ENCODE measurements at regions not wholly inside any gene's neighbourhood (a gene's known extent, or its start where the extent isn't known, plus 50 kb on each side); places are given as distances from the start of the nearest gene placed in this dataset.

GRCh38 chr2:136572335-136572734 is 193.0 kb upstream of the THSD7B start:
- no peak for DNase-seq (ENCODE audit: low read depth)

DNA sequence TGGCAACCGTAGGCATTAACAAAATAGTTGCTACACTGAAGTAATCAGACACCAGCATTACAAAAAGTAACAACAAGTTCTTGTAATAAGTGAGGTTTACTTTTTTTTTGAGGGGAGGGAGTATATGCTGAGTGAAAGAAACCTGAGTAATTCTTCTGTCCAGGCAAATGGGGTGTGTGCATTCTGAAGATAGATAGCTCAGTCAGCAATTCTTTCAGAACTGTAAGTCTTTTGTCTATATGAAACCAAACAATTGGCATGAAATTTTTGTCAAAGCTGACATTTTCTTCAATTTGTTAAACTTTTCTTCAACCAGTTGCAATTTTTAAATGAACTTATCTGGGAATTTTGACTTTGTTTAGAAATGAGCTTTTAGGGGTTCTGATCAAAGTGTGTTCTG is 208.1 kb upstream of the THSD7B start:
- no peak for DNase-seq (ENCODE audit: low read depth)

DNA sequence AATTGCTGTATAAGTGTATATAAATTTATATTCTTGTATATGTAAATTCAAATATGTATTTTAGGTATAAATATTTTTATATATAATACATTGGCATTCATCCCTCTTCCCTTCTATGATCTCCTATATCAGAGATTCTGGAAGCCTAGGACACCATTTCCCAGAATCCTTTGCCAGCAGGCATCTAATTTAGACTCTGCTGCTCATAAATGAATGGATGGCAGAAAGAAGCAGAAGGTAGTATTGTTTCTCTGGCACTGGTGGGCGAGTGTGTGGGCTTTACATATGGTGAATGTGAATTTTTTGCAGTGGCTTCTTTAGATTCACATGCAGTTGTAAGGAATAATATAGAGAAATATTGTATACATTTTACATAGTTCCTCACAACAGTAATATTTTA is 215.2 kb upstream of the THSD7B start:
- no peak for DNase-seq (ENCODE audit: low read depth)

DNA sequence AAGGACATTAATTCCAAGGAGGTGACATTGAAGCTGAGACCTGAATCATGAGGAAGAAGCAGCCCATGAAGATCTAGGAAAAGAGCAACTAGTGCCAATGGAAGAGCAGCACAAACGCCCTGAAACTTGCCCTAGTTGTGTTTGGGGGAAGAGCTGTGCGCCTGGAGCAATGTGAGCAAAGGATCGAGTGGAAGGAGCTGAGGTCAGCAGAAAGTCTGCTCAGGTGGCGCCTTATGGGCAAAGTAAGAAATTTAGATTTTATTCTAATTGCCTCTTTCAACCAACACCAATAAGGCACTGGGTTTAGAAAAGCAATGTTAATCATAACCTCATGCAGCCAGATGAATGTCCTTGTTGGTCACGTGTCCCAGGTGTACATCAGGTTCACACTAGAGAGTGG is 226.0 kb upstream of the THSD7B start:
- no peak for DNase-seq (ENCODE audit: low read depth)

- no peak for DNase-seq (ENCODE audit: low read depth)
Measured at GRCh38 chr2:136538489-136538888, 226.9 kb upstream of the THSD7B start.

DNA sequence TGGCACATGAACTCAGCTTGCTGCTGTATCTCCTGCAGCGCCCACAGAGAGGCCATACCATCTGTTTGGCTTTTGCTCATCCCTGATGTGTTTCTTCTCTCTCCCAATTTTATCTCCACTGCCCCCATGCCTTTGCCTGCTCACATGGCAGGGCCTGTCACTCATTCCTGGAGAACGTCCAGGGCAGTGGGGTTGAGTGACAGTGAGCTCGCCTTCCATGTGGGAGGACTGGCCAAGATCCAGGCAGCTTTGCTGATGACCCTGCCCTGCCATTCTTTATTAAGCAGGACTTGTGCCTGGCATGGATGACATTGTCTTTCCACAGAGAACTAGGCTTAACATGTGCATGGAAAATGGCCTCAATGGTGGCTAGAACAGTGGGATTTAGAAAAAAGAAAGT is 230.5 kb upstream of the THSD7B start:
- no peak for DNase-seq (ENCODE audit: low read depth)

- no peak for DNase-seq (ENCODE audit: low read depth)
Measured at GRCh38 chr2:136532171-136532570, 233.2 kb upstream of the THSD7B start.

DNA sequence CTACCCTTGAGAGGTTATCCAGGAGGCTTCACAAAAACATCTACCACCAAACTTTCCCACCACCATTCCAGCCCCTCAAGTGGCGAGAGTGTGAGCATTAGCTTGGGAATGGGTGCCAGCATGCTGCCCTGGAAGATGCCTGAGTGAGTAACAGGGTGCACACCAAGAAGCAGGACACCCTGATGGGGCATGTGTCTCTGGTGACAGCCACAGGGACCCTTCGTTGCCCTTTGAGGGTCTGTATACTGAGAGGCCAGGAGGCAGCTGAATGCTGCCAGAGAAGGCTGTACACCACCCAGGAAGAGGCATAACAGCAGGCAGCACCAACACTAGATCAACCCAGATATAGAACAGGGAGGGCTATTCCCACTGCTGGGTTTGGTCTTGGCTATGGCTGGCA is 233.6 kb upstream of the THSD7B start:
- no peak for DNase-seq (ENCODE audit: low read depth)

- no peak for DNase-seq (ENCODE audit: low read depth)
Measured at GRCh38 chr2:136530146-136530545, 235.2 kb upstream of the THSD7B start.

- DNase-seq (ENCODE audit: low read depth) = peak; percentile 12
Measured at GRCh38 chr2:136527560-136527959, 237.8 kb upstream of the THSD7B start.

- no peak for DNase-seq (ENCODE audit: low read depth)
Measured at GRCh38 chr2:136522724-136523123, 242.6 kb upstream of the THSD7B start.

GRCh38 chr2:136517716-136518115 is 247.6 kb upstream of the THSD7B start:
- DNase-seq (ENCODE audit: low read depth) = no peak

- DNase-seq (ENCODE audit: low read depth) = no peak
Measured at GRCh38 chr2:136510244-136510643, 255.1 kb upstream of the THSD7B start.

DNA sequence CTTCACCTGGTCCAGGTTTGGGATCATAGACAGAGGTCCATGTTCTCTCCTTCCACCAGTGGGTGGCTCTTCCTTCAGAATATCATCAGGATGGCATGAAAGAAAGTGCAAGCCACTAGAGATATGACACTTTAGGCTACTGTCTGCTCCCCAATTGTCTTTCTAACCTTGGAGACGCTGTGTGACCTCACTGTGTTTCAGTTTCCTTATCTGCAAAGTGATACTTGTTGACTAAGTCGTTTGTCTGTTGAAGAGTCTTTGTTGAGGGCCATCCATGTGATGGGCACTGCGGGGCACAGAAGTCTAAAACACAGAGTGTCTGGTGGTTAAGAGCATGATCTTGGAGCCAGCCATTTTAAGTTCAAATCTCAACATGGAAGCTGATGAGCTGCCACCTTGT is 259.9 kb upstream of the THSD7B start:
- DNase-seq (ENCODE audit: low read depth) = no peak

DNA sequence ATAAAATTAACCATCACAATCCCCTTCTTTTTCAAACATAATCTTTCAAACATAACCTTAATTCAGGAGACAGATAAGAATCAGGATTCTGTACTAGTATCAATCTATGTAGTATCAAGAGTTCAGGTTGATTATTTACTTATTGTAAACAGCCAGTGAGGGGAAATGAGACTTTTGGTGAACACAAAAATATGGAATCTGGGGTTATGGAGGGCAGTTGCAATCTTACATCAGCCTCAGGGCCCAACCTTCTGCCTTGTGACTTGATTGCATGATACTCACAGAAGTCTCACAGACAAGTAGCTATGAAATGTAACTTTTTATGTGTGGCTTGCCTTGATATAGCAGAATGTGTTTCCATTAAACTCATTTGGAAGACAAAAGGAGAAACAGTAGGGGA is 262.7 kb upstream of the THSD7B start:
- no peak for DNase-seq (ENCODE audit: low read depth)

GRCh38 chr2:136497709-136498108 is 267.6 kb upstream of the THSD7B start:
- no peak for DNase-seq (ENCODE audit: low read depth)

- no peak for DNase-seq (ENCODE audit: low read depth)
Measured at GRCh38 chr2:136496966-136497365, 268.4 kb upstream of the THSD7B start.

DNA sequence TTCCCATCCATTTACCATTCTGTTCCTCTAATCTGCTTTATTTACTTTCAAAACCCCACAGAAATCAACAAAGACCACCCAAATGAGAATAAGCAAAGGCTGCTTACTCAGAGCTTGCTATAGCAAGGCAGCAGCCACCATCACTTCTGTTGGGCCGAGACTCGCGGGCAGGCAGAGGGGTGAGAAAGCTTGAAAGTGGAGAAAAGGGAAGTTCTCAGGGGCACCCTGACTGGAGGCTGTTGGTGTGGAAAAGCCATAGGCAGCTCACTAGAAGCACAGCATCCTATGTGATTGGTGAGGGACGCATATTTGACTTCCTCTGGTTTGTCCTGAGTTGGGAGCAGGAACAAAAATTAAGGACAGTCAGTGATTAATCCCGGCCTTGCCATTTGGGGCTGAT is 269.7 kb upstream of the THSD7B start:
- no peak for DNase-seq (ENCODE audit: low read depth)

DNA sequence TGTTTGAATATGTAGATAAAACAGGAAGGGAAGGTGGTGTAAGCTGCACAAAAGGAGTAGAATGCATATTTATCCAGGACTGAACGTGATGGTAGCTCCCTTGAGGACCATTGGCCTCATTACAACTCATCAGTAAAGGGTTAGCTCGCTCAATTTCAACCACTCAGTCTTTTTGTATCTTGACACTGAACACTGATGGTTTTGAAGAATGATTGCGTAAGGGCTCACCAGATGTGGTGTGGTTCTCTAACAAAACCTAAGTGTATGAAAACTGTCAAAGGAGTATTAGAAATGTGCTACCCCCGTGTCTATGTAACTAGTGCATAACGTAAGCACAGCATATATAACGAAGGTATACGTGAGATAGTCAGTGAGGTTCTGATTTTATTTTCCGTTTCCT is 272.4 kb upstream of the THSD7B start:
- DNase-seq (ENCODE audit: low read depth) = no peak

- no peak for DNase-seq (ENCODE audit: low read depth)
Measured at GRCh38 chr2:136490100-136490499, 275.2 kb upstream of the THSD7B start.

GRCh38 chr2:136487421-136487820 is 277.9 kb upstream of the THSD7B start:
- no peak for DNase-seq (ENCODE audit: low read depth)

DNA sequence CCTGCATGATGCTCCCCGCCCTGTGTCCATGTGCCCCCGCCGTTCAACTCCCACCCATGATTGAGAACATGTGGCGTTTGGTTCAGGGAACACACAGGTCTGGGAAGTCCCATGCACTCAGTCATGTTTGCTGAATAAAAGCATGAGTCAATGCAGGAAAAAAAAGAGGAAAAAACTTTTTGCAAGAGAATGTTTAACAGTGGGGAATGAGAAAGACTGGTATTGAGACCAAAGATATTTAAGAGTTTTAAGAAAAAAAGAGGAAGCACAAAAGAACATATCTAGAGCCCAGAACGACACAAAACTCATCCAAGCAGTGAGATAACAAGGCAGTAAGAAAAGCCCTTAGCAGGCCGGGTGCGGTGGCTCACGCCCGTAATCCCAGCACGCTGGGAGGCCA is 279.2 kb upstream of the THSD7B start:
- DNase-seq (ENCODE audit: low read depth) = no peak

- DNase-seq (ENCODE audit: low read depth) = no peak
Measured at GRCh38 chr2:136482966-136483365, 282.4 kb upstream of the THSD7B start.

DNA sequence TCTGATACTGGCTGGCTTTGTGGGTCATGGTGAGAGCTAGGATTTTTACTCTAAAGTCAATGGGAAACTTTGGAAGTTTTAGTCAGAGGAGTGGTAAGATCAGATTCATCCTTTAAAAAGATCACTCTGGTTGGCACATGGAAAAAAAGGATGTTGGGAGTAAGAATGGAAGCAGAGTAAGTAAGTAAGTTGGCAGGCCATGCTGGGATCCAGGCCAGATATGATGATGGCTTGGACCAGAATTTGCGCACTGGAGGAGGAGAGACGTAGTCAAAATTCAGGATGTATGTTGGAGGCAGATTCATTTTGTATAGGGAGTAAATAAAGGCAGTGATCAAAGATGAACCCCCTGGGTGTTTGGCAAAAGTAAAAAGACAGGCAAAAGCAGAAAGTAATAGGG is 283.3 kb upstream of the THSD7B start:
- DNase-seq (ENCODE audit: low read depth) = no peak

- no peak for DNase-seq (ENCODE audit: low read depth)
Measured at GRCh38 chr2:136479696-136480095, 285.6 kb upstream of the THSD7B start.
